ENCODE measurements at regions not wholly inside any gene's neighbourhood (a gene's known extent, or its start where the extent isn't known, plus 50 kb on each side); places are given as distances from the start of the nearest gene placed in this dataset.
A peak's percentile ranks its signal among the peaks of the same experiment; 100 is the strongest.
"Not testable (repeated sequence)": the region's sequence is repeated elsewhere in the genome, so short reads cannot be mapped to it uniquely, and the experiment has no call there.

- Histone ChIP-seq H3K36me3 (ENCODE audit: control insufficient read depth in 2 of 2, insufficient read depth in 2 of 2, low read length in 1 of 2) (peaks cover 0 to 3% of the 10 kb centered on the region in 2 donors), H3K27ac (ENCODE audit: low read depth in 1 of 2, low read length in 1 of 2) (no peak overlapping the region), H3K27me3 (ENCODE audit: control insufficient read depth in 2 of 2, insufficient read depth in 1 of 2, low read length in 1 of 2) (no peaks in the 10 kb centered on the region), H3K9me3 (ENCODE audit: control insufficient read depth in 2 of 2, insufficient read depth in 1 of 2, low read length in 1 of 2) (no peaks in the 10 kb centered on the region), H3K4me3 (ENCODE audit: low read length in 2 of 2) (no peak overlapping the region), H3K4me1 (ENCODE audit: control insufficient read depth in 2 of 2, insufficient read depth in 2 of 2, low read length in 2 of 2) (no peaks in the 10 kb centered on the region)
- no peak for DNase-seq (ENCODE audit: low read depth in 6 of 9, low spot score in 9 of 9)
Measured at GRCh38 chr2:59851836-59852475, 701.5 kb downstream of the BCL11A start.

GRCh38 chr2:59850554-59850953 lies 702.9 kb downstream of the BCL11A start:
- no peak overlapping the region for H3K4me3 ChIP-seq (ENCODE audit: low read length in 2 of 2)
- DNase-seq (ENCODE audit: low read depth in 6 of 9, low spot score in 9 of 9), result no peak
- no peaks in the 10 kb centered on the region for H3K9me3 ChIP-seq (ENCODE audit: control insufficient read depth in 2 of 2, insufficient read depth in 1 of 2, low read length in 1 of 2)
- H3K4me1 ChIP-seq (ENCODE audit: control insufficient read depth in 2 of 2, insufficient read depth in 2 of 2, low read length in 2 of 2), result no peaks in the 10 kb centered on the region
- no peak overlapping the region for H3K27ac ChIP-seq (ENCODE audit: low read depth in 1 of 2, low read length in 1 of 2)
- WGBS, result 96% methylated on average over 6 of the region's 6 CpGs
- H3K27me3 ChIP-seq (ENCODE audit: control insufficient read depth in 2 of 2, insufficient read depth in 1 of 2, low read length in 1 of 2), result no peaks in the 10 kb centered on the region
- peaks cover 0 to 3% of the 10 kb centered on the region in 2 donors for H3K36me3 ChIP-seq (ENCODE audit: control insufficient read depth in 2 of 2, insufficient read depth in 2 of 2, low read length in 1 of 2)

DNA sequence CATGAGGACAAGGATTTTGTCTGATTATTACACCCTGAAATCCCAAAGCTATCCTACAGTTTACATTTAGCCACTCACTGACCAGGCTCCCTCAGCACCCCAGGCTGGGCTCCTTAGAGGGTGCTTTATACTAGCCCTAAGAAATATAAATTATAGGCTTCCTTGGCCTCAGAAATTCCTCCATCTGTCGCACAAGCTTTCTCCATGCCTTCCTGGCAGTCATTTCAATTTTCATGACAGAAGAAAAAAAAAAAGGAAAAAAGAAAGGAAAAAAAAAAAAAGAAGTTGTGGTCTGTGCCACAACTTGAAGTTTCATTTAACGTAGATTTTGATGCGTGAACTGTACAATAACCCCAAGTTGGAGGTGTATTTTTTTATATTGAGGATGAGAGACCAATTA lies 719.5 kb downstream of the BCL11A start:
- Histone ChIP-seq H3K27ac (ENCODE audit: low read depth in 1 of 2, low read length in 1 of 2) (no peak overlapping the region), H3K9me3 (ENCODE audit: control insufficient read depth in 2 of 2, insufficient read depth in 1 of 2, low read length in 1 of 2) (no peaks in the 10 kb centered on the region), H3K36me3 (ENCODE audit: control insufficient read depth in 2 of 2, insufficient read depth in 2 of 2, low read length in 1 of 2) (no peaks in the 10 kb centered on the region), H3K4me3 (ENCODE audit: low read length in 2 of 2) (no peak overlapping the region), H3K4me1 (ENCODE audit: control insufficient read depth in 2 of 2, insufficient read depth in 2 of 2, low read length in 2 of 2) (no peaks in the 10 kb centered on the region), H3K27me3 (ENCODE audit: control insufficient read depth in 2 of 2, insufficient read depth in 1 of 2, low read length in 1 of 2) (no peaks in the 10 kb centered on the region)
- WGBS, result 57% methylated on average over 3 of the region's 3 CpGs
- no peak for DNase-seq (ENCODE audit: low read depth in 6 of 9, low spot score in 9 of 9)

DNA sequence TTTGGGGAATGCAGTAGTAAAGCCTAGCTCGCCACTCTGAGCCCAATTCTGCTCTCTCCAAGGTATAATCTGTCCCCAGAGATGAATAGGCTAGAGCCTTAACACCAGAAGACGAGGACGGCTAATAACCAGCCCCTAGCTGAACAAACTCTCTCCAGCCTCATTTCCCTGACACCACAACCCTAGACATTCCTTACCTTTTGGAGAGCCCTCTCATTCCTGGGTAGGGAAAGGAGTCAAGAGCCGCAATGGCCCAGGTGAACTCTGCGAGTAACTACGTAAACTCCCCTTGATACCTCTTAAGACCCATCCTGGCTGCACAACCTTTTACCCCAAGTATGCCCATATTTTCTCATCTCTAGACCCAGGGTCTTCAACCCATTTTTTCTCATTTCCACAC lies 722.9 kb downstream of the BCL11A start:
- H3K27me3 ChIP-seq (ENCODE audit: control insufficient read depth in 2 of 2, insufficient read depth in 1 of 2, low read length in 1 of 2), result no peaks in the 10 kb centered on the region
- no peaks in the 10 kb centered on the region for H3K9me3 ChIP-seq (ENCODE audit: control insufficient read depth in 2 of 2, insufficient read depth in 1 of 2, low read length in 1 of 2)
- 83% methylated on average over 6 of the region's 6 CpGs for WGBS
- no peaks in the 10 kb centered on the region for H3K4me1 ChIP-seq (ENCODE audit: control insufficient read depth in 2 of 2, insufficient read depth in 2 of 2, low read length in 2 of 2)
- H3K36me3 ChIP-seq (ENCODE audit: control insufficient read depth in 2 of 2, insufficient read depth in 2 of 2, low read length in 1 of 2), result no peaks in the 10 kb centered on the region
- H3K4me3 ChIP-seq (ENCODE audit: low read length in 2 of 2), result no peak overlapping the region
- DNase-seq (ENCODE audit: low read depth in 6 of 9, low spot score in 9 of 9), result no peak
- no peak overlapping the region for H3K27ac ChIP-seq (ENCODE audit: low read depth in 1 of 2, low read length in 1 of 2)

- Histone ChIP-seq H3K27me3 (ENCODE audit: control insufficient read depth in 2 of 2, insufficient read depth in 1 of 2, low read length in 1 of 2) (no peaks in the 10 kb centered on the region), H3K4me3 (ENCODE audit: low read length in 2 of 2) (no peak overlapping the region), H3K4me1 (ENCODE audit: control insufficient read depth in 2 of 2, insufficient read depth in 2 of 2, low read length in 2 of 2) (no peaks in the 10 kb centered on the region), H3K27ac (ENCODE audit: low read depth in 1 of 2, low read length in 1 of 2) (no peak overlapping the region), H3K9me3 (ENCODE audit: control insufficient read depth in 2 of 2, insufficient read depth in 1 of 2, low read length in 1 of 2) (no peaks in the 10 kb centered on the region), H3K36me3 (ENCODE audit: control insufficient read depth in 2 of 2, insufficient read depth in 2 of 2, low read length in 1 of 2) (no peaks in the 10 kb centered on the region)
- no peak for DNase-seq (ENCODE audit: low read depth in 6 of 9, low spot score in 9 of 9)
- 99% methylated on average over 5 of the region's 5 CpGs for WGBS
Measured at GRCh38 chr2:59827677-59828076, 725.8 kb downstream of the BCL11A start.

DNA sequence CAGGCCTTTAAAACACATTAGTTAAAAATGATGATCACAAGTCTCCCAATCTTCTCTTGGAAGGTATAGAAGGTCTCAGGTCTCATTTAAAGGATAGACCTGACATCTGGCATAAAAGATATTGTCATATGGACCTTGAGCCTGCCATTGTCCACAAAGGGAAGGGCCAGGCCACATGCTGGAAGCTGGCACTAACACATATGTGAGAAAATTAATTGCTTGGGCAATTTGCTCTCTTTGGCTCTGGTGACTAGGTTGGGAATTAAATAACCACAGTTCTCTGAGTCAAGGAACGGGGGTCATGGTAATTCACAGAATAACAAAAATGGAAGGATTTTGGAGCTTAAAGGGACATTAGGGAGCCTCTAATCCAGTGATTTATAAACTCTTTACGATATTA lies 727.3 kb downstream of the BCL11A start:
- no peak overlapping the region for H3K27ac ChIP-seq (ENCODE audit: low read depth in 1 of 2, low read length in 1 of 2)
- 96% methylated on average over 2 of the region's 2 CpGs for WGBS
- DNase-seq (ENCODE audit: low read depth in 6 of 9, low spot score in 9 of 9), result no peak
- H3K4me1 ChIP-seq (ENCODE audit: control insufficient read depth in 2 of 2, insufficient read depth in 2 of 2, low read length in 2 of 2), result no peaks in the 10 kb centered on the region
- H3K9me3 ChIP-seq (ENCODE audit: control insufficient read depth in 2 of 2, insufficient read depth in 1 of 2, low read length in 1 of 2), result no peaks in the 10 kb centered on the region
- H3K27me3 ChIP-seq (ENCODE audit: control insufficient read depth in 2 of 2, insufficient read depth in 1 of 2, low read length in 1 of 2), result no peaks in the 10 kb centered on the region
- H3K36me3 ChIP-seq (ENCODE audit: control insufficient read depth in 2 of 2, insufficient read depth in 2 of 2, low read length in 1 of 2), result no peaks in the 10 kb centered on the region
- H3K4me3 ChIP-seq (ENCODE audit: low read length in 2 of 2), result no peak overlapping the region

DNA sequence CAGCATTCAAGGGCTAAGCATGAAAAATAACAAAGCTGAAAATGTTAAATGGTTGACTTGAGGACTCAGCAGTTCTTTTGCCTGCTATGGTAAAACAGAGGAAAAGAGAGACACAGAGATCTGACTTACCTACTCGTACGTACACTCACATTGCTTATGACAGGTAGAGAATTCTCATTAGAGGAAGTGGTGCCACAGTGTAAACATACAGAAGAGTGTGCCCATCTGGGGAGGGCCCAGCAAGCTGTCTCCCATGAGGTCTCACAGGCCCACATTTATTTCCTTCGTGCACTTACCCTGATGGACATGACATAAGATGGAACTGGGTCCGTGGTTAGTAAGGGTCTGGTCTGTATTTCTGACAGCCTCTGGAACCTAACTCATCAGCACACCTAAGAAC lies 729.1 kb downstream of the BCL11A start:
- no peaks in the 10 kb centered on the region for H3K36me3 ChIP-seq (ENCODE audit: control insufficient read depth in 2 of 2, insufficient read depth in 2 of 2, low read length in 1 of 2)
- no peak overlapping the region for H3K27ac ChIP-seq (ENCODE audit: low read depth in 1 of 2, low read length in 1 of 2)
- no peak overlapping the region for H3K4me3 ChIP-seq (ENCODE audit: low read length in 2 of 2)
- WGBS, result 87% methylated on average over 4 of the region's 4 CpGs
- H3K4me1 ChIP-seq (ENCODE audit: control insufficient read depth in 2 of 2, insufficient read depth in 2 of 2, low read length in 2 of 2), result no peaks in the 10 kb centered on the region
- H3K9me3 ChIP-seq (ENCODE audit: control insufficient read depth in 2 of 2, insufficient read depth in 1 of 2, low read length in 1 of 2), result no peaks in the 10 kb centered on the region
- H3K27me3 ChIP-seq (ENCODE audit: control insufficient read depth in 2 of 2, insufficient read depth in 1 of 2, low read length in 1 of 2), result no peaks in the 10 kb centered on the region
- peak in 2 of 9 donors; percentile 8 for DNase-seq (ENCODE audit: low read depth in 6 of 9, low spot score in 9 of 9)

DNA sequence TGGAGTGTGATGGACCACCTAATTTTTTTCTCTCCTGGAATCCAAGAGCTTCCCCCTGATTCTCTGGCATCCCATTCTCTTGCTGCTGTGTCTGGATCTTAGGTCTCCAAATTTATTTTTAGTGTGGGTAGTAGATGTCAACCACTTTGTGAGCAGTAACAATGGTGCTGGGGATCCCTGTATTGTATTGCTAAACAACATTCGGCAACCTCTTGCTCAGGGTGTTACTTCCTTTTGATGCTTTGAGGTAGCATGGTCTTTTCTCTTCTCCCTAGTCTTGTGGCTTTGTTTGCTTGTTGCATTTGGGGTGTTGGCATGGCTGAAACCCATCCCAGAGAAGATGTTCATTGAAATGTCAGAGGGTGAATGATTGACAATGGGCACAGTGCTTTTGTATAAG lies 737.4 kb downstream of the BCL11A start:
- H3K27ac ChIP-seq (ENCODE audit: low read depth in 1 of 2, low read length in 1 of 2), result no peak overlapping the region
- WGBS, result 95% methylated on average over 1 of the region's 1 CpG

DNA sequence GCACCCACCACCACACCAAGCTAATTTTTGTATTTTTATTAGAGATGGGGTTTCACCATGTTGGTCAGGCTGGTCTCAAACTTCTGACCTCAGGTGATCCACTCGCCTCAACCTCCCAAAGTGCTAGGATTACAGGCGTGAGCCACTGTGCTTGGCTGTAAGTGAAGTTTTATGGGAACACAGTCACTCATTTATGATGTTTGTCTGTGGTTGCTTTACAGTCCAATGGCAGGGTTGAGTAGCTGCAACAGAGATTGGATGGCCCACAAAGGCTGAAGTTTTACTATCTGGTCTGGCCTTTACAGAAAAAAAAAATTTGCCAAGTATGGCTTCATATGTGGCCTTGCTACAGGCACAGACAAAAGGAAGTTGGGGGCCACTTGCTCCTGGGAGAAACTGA lies 743.2 kb downstream of the BCL11A start:
- 98% methylated on average over 2 of the region's 2 CpGs for WGBS
- not testable (repeated sequence) for H3K4me3 ChIP-seq (ENCODE audit: low read length in 2 of 2); H3K27ac ChIP-seq (ENCODE audit: low read depth in 1 of 2, low read length in 1 of 2); DNase-seq (ENCODE audit: low read depth in 6 of 9, low spot score in 9 of 9); H3K4me1 ChIP-seq (ENCODE audit: control insufficient read depth in 2 of 2, insufficient read depth in 2 of 2, low read length in 2 of 2); H3K9me3 ChIP-seq (ENCODE audit: control insufficient read depth in 2 of 2, insufficient read depth in 1 of 2, low read length in 1 of 2); H3K27me3 ChIP-seq (ENCODE audit: control insufficient read depth in 2 of 2, insufficient read depth in 1 of 2, low read length in 1 of 2); H3K36me3 ChIP-seq (ENCODE audit: control insufficient read depth in 2 of 2, insufficient read depth in 2 of 2, low read length in 1 of 2)

More for the DNA sequence above, 737.4 kb downstream of the BCL11A start:
- DNase-seq (ENCODE audit: low read depth in 6 of 9, low spot score in 9 of 9), result no peak
- H3K4me3 ChIP-seq (ENCODE audit: low read length in 2 of 2), result no peak overlapping the region
- H3K9me3 ChIP-seq (ENCODE audit: control insufficient read depth in 2 of 2, insufficient read depth in 1 of 2, low read length in 1 of 2), result no peaks in the 10 kb centered on the region
- H3K36me3 ChIP-seq (ENCODE audit: control insufficient read depth in 2 of 2, insufficient read depth in 2 of 2, low read length in 1 of 2), result no peaks in the 10 kb centered on the region
- H3K27me3 ChIP-seq (ENCODE audit: control insufficient read depth in 2 of 2, insufficient read depth in 1 of 2, low read length in 1 of 2), result no peaks in the 10 kb centered on the region
- H3K4me1 ChIP-seq (ENCODE audit: control insufficient read depth in 2 of 2, insufficient read depth in 2 of 2, low read length in 2 of 2), result no peaks in the 10 kb centered on the region

DNA sequence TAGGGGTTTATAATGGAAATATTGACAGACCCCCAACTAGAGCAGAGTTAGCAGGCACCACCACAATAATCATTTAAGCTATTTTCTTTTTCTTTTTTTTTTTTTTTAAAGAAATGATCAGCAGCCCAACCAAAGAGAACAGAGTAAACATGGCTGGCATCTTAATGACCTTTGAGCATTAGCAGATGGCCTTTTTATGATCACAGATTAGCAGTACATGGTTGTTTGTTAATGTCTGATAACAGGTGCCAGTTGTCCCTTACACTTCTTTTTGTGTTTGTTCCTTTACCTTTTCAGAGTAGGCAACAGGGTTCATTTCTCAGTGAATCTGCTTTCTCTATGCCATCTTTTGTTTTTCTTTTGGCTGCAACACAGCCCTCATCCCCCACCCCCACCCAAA lies 747.0 kb downstream of the BCL11A start:
- Histone ChIP-seq H3K36me3 (ENCODE audit: control insufficient read depth in 2 of 2, insufficient read depth in 2 of 2, low read length in 1 of 2) (no peaks in the 10 kb centered on the region), H3K4me3 (ENCODE audit: low read length in 2 of 2) (no peak overlapping the region), H3K4me1 (ENCODE audit: control insufficient read depth in 2 of 2, insufficient read depth in 2 of 2, low read length in 2 of 2) (no peaks in the 10 kb centered on the region), H3K9me3 (ENCODE audit: control insufficient read depth in 2 of 2, insufficient read depth in 1 of 2, low read length in 1 of 2) (no peaks in the 10 kb centered on the region), H3K27ac (ENCODE audit: low read depth in 1 of 2, low read length in 1 of 2) (no peak overlapping the region), H3K27me3 (ENCODE audit: control insufficient read depth in 2 of 2, insufficient read depth in 1 of 2, low read length in 1 of 2) (no peaks in the 10 kb centered on the region)
- no peak for DNase-seq (ENCODE audit: low read depth in 6 of 9, low spot score in 9 of 9)
